Endothelial cell (in vitro differentiated cells): ENCODE measurements at regions not wholly inside any gene's neighbourhood (a gene's known extent, or its start where the extent isn't known, plus 50 kb on each side); places are given as distances from the start of the nearest gene placed in this dataset.

Experiments
- DNase-seq: peaks from one replicate; pipeline ENCODE4 v3.0.0; 2021; ENCODE audit warnings: low spot score
- H3K27ac Mint-ChIP-seq: one replicate; pipeline ENCODE4 v1.8.0; 2021; ENCODE audit warnings: mixed read lengths, inconsistent platforms; ENCODE audit not compliant: unreplicated experiment
- H3K27me3 Mint-ChIP-seq: one replicate; pipeline ENCODE4 v1.8.0; 2021; ENCODE audit warnings: mild to moderate bottlenecking, moderate library complexity, mixed read lengths, inconsistent platforms; ENCODE audit not compliant: unreplicated experiment
- H3K36me3 Mint-ChIP-seq: one replicate; pipeline ENCODE4 v1.8.0; 2021; ENCODE audit warnings: mild to moderate bottlenecking, low read depth, mixed read lengths, inconsistent platforms; ENCODE audit not compliant: unreplicated experiment
- H3K4me1 Mint-ChIP-seq: one replicate; pipeline ENCODE4 v1.8.0; 2021; ENCODE audit warnings: mild to moderate bottlenecking, mixed read lengths, inconsistent platforms; ENCODE audit not compliant: unreplicated experiment
- H3K4me3 Mint-ChIP-seq: one replicate; pipeline ENCODE4 v1.8.0; 2021; ENCODE audit warnings: mild to moderate bottlenecking, mixed read lengths, inconsistent platforms; ENCODE audit not compliant: unreplicated experiment
- H3K9me3 Mint-ChIP-seq: one replicate; pipeline ENCODE4 v1.8.0; 2021; ENCODE audit warnings: mixed read lengths, inconsistent platforms; ENCODE audit not compliant: unreplicated experiment
- TF ChIP-seq, protein P1 (sequence below): fragments of 200-600 bp; sonication (generic); IDR thresholded peaks from one replicate; pipeline ENCODE4 v1.5.0; 2021; ENCODE audit warnings: antibody characterized with exemption; ENCODE audit not compliant: unreplicated experiment

DNA sequence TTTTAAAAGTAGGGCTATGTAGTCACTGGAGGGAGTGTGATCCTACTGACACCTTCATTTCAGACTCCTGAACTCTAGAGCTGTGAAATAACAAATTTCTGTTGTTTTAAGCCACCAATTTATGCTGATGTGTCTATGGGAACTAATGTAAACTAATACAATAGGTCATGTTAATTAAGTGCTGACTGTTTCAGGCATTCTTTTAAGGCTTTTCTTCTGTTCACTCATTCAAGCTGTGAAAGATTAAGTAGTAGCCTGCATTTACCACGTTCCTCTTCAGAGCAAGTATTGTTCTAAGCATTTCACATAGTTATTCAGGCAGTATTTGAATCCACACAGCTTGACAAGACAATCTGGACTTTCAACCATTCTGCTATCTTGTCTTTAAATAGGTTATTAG, 1135.0 kb downstream of the SLITRK1 start:
- no peaks in the 10 kb centered on the region for H3K4me1 Mint-ChIP-seq
- no peaks in the 10 kb centered on the region for H3K27me3 Mint-ChIP-seq
- no peak overlapping the region for H3K27ac Mint-ChIP-seq
- TF ChIP-seq, protein P1, sequence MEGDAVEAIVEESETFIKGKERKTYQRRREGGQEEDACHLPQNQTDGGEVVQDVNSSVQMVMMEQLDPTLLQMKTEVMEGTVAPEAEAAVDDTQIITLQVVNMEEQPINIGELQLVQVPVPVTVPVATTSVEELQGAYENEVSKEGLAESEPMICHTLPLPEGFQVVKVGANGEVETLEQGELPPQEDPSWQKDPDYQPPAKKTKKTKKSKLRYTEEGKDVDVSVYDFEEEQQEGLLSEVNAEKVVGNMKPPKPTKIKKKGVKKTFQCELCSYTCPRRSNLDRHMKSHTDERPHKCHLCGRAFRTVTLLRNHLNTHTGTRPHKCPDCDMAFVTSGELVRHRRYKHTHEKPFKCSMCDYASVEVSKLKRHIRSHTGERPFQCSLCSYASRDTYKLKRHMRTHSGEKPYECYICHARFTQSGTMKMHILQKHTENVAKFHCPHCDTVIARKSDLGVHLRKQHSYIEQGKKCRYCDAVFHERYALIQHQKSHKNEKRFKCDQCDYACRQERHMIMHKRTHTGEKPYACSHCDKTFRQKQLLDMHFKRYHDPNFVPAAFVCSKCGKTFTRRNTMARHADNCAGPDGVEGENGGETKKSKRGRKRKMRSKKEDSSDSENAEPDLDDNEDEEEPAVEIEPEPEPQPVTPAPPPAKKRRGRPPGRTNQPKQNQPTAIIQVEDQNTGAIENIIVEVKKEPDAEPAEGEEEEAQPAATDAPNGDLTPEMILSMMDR, result no peak
- no peak overlapping the region for H3K4me3 Mint-ChIP-seq
- DNase-seq, result no peak
- H3K9me3 Mint-ChIP-seq, result no peaks in the 10 kb centered on the region
- H3K36me3 Mint-ChIP-seq, result no peaks in the 10 kb centered on the region

DNA sequence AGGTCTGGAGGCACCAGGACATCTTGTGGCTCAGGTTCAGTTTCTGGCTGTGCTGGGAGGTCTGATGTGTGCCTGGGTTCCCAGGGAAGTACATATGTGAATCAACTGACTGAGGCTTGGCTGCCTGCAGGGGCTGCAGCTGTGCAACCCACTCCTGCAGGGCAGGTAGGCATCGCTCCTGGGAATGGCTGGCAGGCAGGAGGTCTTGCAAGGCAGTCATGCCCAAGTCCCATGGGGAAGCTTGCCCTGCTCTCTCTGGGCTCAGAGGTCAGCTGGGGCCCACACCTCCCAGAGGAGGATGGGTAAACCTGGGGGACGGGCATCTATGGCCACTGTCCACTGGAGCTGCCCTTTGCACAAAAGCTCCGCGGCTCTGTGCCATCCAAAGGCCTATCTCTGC, 1141.8 kb downstream of the SLITRK1 start:
- DNase-seq, result no peak
- H3K9me3 Mint-ChIP-seq, result no peaks in the 10 kb centered on the region
- TF ChIP-seq, protein P1, result no peak
- no peaks in the 10 kb centered on the region for H3K27me3 Mint-ChIP-seq
- H3K4me3 Mint-ChIP-seq, result no peak overlapping the region
- H3K36me3 Mint-ChIP-seq, result no peaks in the 10 kb centered on the region
- H3K27ac Mint-ChIP-seq, result no peak overlapping the region
- H3K4me1 Mint-ChIP-seq, result no peaks in the 10 kb centered on the region

DNA sequence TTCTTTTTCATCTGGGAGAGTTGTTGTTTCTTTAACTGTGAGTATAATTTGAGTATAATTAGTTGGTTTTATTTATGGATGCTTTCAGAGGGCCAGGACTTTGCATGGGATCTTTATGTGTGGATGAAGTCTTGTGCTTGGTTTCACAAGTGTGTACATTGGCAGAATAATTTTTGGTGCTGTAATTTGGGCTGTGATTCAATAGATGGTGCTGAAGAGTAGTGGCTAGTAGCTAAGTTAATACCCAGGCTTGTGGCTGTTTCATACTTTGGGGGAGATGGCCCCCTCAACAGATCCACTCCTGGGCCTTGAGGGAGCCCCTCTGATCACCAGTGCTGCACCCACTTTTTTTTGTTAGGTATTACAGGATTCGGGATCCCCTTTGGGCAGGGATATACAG, 1142.4 kb downstream of the SLITRK1 start:
- no peaks in the 10 kb centered on the region for H3K27me3 Mint-ChIP-seq
- TF ChIP-seq, protein P1, result no peak
- no peak overlapping the region for H3K4me3 Mint-ChIP-seq
- no peak for DNase-seq
- H3K4me1 Mint-ChIP-seq, result no peaks in the 10 kb centered on the region
- H3K9me3 Mint-ChIP-seq, result no peaks in the 10 kb centered on the region
- no peak overlapping the region for H3K27ac Mint-ChIP-seq
- H3K36me3 Mint-ChIP-seq, result no peaks in the 10 kb centered on the region

DNA sequence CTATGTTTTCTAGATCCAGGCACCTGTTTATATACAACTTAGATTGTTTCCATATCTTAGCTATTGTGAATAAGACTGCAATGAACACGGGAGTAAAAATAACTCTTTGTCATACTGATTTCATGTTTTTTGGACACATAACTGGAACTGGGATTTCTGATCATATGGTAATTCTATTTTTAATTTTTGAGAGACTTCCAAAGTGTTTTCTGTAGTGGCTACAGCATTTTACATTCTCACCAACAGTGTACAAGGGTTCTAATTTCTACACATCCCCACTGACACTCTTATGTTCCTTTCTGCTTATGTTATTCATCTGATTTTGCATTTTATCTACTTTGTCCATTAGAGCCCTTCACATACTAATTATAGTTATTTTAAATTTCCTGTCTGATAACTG, 1152.9 kb downstream of the SLITRK1 start:
- Mint-ChIP-seq H3K4me1 (no peaks in the 10 kb centered on the region), H3K27ac (no peak overlapping the region), H3K4me3 (no peak overlapping the region), H3K9me3 (no peaks in the 10 kb centered on the region), H3K36me3 (no peaks in the 10 kb centered on the region), H3K27me3 (no peaks in the 10 kb centered on the region)
- no peak for DNase-seq
- TF ChIP-seq, protein P1, result no peak

DNA sequence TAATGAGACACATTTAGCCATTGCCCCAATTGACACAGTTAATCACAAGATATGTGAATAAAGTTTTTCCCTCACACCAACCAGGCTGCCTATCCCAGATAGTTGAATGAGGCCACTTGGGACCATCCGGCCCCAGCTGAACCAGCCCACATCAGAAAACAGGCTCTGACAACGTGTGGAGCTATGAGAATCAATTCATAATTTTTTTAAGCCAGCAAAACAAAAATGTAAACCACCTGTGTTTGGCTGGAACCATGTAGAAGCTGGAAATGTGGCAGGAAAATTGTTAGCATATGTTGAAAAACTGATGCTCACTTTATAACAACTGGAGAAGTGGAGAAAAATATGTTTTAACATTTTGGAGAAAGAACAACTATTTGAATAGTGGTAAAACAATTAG, 1161.3 kb downstream of the SLITRK1 start:
- Mint-ChIP-seq H3K4me1 (no peaks in the 10 kb centered on the region), H3K27ac (no peak overlapping the region), H3K4me3 (no peak overlapping the region), H3K36me3 (no peaks in the 10 kb centered on the region), H3K9me3 (no peaks in the 10 kb centered on the region), H3K27me3 (no peaks in the 10 kb centered on the region)
- TF ChIP-seq, protein P1, result no peak
- no peak for DNase-seq
